ENCODE measurements at regions not wholly inside any gene's neighbourhood (a gene's known extent, or its start where the extent isn't known, plus 50 kb on each side); places are given as distances from the start of the nearest gene placed in this dataset.

GRCh38 chr2:56713161-56713676 lies 529.4 kb downstream of the CCDC85A start:
- TF ChIP-seq POLR2A (IDR thresholded peaks at IDR 0.05) (no peak), CTCF (IDR thresholded peaks at IDR 0.05) (no peak), EP300 (IDR thresholded peaks at IDR 0.05) (no peak)

All from ovary (tissue), 3 donors.